ENCODE measurements at regions not wholly inside any gene's neighbourhood (a gene's known extent, or its start where the extent isn't known, plus 50 kb on each side); places are given as distances from the start of the nearest gene placed in this dataset.

DNA sequence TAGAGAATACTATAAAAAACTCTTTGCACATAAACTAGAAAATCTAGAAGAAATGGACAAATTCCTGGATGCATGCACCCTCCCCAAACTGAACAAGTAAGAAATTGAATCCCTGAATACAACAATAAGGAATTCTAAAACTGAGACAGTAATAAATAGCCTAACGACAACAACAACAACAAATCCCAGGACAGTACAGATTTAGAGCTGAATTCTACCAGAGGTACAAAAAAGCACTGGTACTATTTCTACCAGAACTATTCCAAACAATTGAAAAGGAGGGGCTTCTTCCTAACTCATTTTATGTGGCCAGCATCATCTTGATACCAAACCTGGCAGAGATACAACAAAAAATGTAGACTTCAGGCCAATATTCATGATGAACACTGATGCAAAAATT lies 394.4 kb upstream of the RORB start:
- TF ChIP-seq POLR2AphosphoS5 (IDR thresholded peaks at IDR 0.05; ENCODE audit: borderline replicate concordance, low read depth, low read length) (no peak), EZH2 (IDR thresholded peaks at IDR 0.05) (no peak)
